GM12874 (cell line): ENCODE measurements at regions not wholly inside any gene's neighbourhood (a gene's known extent, or its start where the extent isn't known, plus 50 kb on each side); places are given as distances from the start of the nearest gene placed in this dataset.

ENCODE experiments used
- CTCF ChIP-seq: IDR thresholded peaks from 2 replicates; pipeline ENCODE4 v1.5.1; 2011; ENCODE audit warnings: low read depth, mild to moderate bottlenecking, control low read depth, low read length, moderate library complexity; ENCODE audit not compliant: insufficient read depth

- TF ChIP-seq CTCF: no peak
Observed at GRCh38 chr7:37504801-37505200, 56.1 kb upstream of the ELMO1 start.

- no peak for TF ChIP-seq CTCF
Observed at GRCh38 chr7:37505750-37506353, 57.2 kb upstream of the ELMO1 start.

GRCh38 chr7:37508118-37508517 lies 59.5 kb upstream of the ELMO1 start:
- no peak for TF ChIP-seq CTCF

DNA sequence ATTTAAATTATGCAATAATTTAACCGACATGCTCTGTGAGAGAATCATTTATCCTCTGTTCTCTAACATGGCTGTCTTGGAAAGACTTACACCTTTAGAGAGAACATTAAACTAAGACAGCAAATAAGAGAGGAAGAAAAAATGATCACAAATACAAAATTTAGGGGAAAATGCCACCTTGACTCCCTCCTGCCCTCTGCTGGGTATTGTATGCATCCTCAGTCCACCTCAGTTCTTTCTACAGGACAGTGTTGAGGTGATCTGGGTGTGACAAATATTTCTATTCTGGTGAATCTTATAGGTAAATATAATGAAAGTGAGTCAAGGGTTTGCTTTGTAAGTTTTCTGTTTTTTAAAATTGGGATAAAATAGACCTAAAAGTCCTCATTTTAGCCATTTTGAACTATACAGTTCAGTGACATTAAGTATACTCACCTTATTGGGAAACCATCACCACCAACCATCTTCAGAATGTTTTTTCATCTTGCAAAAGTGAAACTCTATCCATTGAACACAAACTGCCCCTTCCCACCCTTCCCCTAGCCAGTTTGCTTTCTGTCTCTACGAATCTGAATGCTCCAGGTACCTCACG lies 61.5 kb upstream of the ELMO1 start:
- TF ChIP-seq CTCF: peak; percentile 66

DNA sequence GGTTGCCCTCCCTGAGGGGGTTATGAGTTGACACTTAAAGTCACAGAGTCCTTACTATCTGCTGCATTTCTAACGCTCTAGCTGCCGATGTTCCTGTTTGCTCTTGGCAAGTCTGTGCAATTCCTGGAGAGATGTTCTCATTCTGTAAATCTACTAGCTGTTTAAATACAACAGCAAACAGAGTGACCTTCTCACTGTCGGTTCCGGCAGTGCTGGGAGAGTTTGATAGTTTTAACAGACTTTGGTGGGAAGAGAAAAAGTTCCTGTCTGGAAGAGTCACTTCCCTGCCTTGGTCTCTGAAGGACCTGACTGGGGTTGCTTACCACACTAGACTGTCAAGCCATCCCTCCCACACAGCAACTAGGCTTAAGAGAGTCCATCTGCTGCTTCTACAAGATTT lies 63.3 kb upstream of the ELMO1 start:
- TF ChIP-seq CTCF: no peak

GRCh38 chr7:37514497-37514896 lies 65.8 kb upstream of the ELMO1 start:
- TF ChIP-seq CTCF: no peak

GRCh38 chr7:37516664-37517063 lies 68.0 kb upstream of the ELMO1 start:
- TF ChIP-seq CTCF: no peak

- no peak for TF ChIP-seq CTCF
Observed at GRCh38 chr7:37518266-37518665, 69.6 kb upstream of the ELMO1 start.
